SU-DHL-6 (cell line): ENCODE measurements at regions not wholly inside any gene's neighbourhood (a gene's known extent, or its start where the extent isn't known, plus 50 kb on each side); places are given as distances from the start of the nearest gene placed in this dataset.

Experiments used
- EZH2phosphoT487 ChIP-seq: fragments of 200-600 bp; sonication (generic), shearing (Covaris generic); conservative IDR thresholded peaks from 2 replicates; pipeline ENCODE4 v1.6.1; 2018; ENCODE audit warnings: mild to moderate bottlenecking, antibody characterized with exemption, low read length, moderate library complexity, mixed read lengths
- TF ChIP-seq, protein P1 (sequence below): fragments of 200-600 bp; sonication (generic); IDR thresholded peaks from one replicate; pipeline ENCODE4 v1.5.1; 2017; ENCODE audit warnings: antibody characterized with exemption, mild to moderate bottlenecking, low read length, moderate library complexity; ENCODE audit not compliant: insufficient read depth, poor library complexity, severe bottlenecking

DNA sequence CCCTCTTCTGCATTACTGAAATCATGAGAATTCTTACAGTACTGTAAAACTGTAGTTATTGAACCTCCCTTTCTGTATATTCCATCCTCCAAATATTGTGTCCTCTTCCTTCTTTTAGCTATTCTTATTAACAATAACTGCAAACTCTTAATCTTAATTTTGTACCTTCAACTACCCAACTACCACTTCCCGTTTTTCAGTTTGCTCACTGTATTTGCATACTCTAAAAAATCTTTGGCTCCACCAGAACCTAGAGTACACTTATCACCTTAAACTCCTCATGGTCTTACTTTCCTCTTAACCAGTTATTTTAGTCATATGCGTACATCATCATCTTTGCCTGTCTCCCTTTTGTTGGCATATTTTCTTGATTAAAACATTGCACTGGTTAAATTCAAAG lies 543.7 kb downstream of the ARAP2 start:
- TF ChIP-seq, protein P1, sequence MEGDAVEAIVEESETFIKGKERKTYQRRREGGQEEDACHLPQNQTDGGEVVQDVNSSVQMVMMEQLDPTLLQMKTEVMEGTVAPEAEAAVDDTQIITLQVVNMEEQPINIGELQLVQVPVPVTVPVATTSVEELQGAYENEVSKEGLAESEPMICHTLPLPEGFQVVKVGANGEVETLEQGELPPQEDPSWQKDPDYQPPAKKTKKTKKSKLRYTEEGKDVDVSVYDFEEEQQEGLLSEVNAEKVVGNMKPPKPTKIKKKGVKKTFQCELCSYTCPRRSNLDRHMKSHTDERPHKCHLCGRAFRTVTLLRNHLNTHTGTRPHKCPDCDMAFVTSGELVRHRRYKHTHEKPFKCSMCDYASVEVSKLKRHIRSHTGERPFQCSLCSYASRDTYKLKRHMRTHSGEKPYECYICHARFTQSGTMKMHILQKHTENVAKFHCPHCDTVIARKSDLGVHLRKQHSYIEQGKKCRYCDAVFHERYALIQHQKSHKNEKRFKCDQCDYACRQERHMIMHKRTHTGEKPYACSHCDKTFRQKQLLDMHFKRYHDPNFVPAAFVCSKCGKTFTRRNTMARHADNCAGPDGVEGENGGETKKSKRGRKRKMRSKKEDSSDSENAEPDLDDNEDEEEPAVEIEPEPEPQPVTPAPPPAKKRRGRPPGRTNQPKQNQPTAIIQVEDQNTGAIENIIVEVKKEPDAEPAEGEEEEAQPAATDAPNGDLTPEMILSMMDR, result no peak
- TF ChIP-seq EZH2phosphoT487, result no peak
